ENCODE measurements at regions not wholly inside any gene's neighbourhood (a gene's known extent, or its start where the extent isn't known, plus 50 kb on each side); places are given as distances from the start of the nearest gene placed in this dataset.

- TF ChIP-seq, protein P1, sequence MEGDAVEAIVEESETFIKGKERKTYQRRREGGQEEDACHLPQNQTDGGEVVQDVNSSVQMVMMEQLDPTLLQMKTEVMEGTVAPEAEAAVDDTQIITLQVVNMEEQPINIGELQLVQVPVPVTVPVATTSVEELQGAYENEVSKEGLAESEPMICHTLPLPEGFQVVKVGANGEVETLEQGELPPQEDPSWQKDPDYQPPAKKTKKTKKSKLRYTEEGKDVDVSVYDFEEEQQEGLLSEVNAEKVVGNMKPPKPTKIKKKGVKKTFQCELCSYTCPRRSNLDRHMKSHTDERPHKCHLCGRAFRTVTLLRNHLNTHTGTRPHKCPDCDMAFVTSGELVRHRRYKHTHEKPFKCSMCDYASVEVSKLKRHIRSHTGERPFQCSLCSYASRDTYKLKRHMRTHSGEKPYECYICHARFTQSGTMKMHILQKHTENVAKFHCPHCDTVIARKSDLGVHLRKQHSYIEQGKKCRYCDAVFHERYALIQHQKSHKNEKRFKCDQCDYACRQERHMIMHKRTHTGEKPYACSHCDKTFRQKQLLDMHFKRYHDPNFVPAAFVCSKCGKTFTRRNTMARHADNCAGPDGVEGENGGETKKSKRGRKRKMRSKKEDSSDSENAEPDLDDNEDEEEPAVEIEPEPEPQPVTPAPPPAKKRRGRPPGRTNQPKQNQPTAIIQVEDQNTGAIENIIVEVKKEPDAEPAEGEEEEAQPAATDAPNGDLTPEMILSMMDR (IDR thresholded peaks at IDR 0.05 in 8 of 11, conservative IDR thresholded peaks at IDR 0.05 in 3 of 11), result no peak
- no peak for TF ChIP-seq POLR2A (IDR thresholded peaks at IDR 0.05)
Measured at GRCh38 chr18:77754475-77755044, 504.9 kb downstream of the GALR1 start.

Measured in spleen (tissue), 7 donors.